ENCODE measurements at regions not wholly inside any gene's neighbourhood (a gene's known extent, or its start where the extent isn't known, plus 50 kb on each side); places are given as distances from the start of the nearest gene placed in this dataset.

- TF ChIP-seq CTCF (conservative IDR thresholded peaks at IDR 0.05 in 1 of 2, IDR thresholded peaks at IDR 0.05 in 1 of 2; ENCODE audit: low read depth in 1 of 2, low read length in 2 of 2) (no peak), EZH2 (IDR thresholded peaks at IDR 0.05; ENCODE audit: low read length, missing control alignments) (no peak)
Observed at GRCh38 chr6:12478921-12479320, 188.8 kb downstream of the EDN1 start.

All from fibroblast of lung (primary cell).